ENCODE measurements at regions not wholly inside any gene's neighbourhood (a gene's known extent, or its start where the extent isn't known, plus 50 kb on each side); places are given as distances from the start of the nearest gene placed in this dataset.

DNA sequence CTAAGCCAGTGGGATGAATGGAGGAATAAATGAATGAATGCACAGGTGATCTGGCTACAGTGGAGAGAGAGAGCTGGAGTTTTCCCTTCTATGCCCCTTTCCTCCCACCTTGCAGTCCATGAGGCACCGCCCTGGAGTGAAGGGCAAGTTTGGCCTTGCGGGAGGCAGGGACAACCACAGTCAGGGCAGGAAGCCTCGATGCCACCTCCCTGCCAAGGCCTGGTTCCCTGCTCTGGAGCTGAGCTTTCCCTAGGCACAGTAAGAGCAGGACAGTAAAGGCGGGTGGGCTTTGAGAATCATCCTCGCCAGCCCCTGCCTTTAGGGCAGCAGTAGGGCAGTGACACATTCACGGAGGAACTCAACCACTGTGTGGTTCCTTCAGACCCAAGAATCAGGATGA, 72.6 kb downstream of the RBFOX3 start:
- TF ChIP-seq, protein P1, sequence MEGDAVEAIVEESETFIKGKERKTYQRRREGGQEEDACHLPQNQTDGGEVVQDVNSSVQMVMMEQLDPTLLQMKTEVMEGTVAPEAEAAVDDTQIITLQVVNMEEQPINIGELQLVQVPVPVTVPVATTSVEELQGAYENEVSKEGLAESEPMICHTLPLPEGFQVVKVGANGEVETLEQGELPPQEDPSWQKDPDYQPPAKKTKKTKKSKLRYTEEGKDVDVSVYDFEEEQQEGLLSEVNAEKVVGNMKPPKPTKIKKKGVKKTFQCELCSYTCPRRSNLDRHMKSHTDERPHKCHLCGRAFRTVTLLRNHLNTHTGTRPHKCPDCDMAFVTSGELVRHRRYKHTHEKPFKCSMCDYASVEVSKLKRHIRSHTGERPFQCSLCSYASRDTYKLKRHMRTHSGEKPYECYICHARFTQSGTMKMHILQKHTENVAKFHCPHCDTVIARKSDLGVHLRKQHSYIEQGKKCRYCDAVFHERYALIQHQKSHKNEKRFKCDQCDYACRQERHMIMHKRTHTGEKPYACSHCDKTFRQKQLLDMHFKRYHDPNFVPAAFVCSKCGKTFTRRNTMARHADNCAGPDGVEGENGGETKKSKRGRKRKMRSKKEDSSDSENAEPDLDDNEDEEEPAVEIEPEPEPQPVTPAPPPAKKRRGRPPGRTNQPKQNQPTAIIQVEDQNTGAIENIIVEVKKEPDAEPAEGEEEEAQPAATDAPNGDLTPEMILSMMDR (IDR thresholded peaks at IDR 0.05), result no peak
- ATAC-seq (ENCODE audit: low FRiP score) (no peak), DNase-seq (ENCODE audit: low spot score) (no peak)

DNA sequence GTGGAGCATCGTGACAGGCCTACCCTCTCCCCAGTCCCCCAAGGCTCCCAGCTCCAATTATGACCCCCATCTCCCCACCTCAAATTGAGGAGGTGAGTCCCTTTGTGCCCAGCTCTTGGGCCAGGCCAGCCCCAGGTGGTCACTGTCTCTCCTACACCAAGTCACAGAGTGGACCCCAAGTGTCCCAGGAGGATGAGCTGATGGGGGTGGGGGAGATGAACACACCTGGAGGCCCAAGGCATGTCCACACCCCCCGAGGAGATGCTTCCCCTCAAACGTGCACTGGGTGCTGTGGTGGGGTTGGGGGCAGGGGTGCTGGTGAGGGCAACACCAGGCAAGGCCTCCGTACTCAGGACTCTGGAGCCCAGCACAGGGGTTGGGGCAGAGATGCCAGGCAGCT, 73.2 kb downstream of the RBFOX3 start:
- no peak for ATAC-seq (ENCODE audit: low FRiP score)
- TF ChIP-seq, protein P1 (IDR thresholded peaks at IDR 0.05), result no peak
- DNase-seq (ENCODE audit: low spot score), result no peak

DNA sequence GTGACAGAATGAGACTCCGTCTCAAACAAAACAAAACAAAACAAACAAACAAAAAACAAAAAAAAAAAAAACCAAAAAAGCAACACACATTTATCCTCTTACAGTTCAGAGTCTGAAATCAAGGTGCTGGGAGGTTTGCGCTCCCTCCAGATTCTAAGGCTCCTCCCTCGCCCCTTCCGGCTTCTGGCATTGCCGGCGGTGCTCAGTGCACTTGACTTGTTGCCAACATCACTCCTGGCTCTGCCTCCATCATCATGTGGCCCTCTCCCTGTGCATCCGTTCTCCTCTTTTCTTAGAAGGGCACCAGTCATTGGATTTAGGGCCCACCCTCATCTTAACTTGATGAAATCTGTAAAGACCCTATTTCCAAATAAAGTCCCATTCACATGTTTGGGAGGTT, 73.8 kb downstream of the RBFOX3 start:
- TF ChIP-seq, protein P1 (IDR thresholded peaks at IDR 0.05), result no peak
- DNase-seq (ENCODE audit: low spot score) (no peak), ATAC-seq (ENCODE audit: low FRiP score) (no peak)

DNA sequence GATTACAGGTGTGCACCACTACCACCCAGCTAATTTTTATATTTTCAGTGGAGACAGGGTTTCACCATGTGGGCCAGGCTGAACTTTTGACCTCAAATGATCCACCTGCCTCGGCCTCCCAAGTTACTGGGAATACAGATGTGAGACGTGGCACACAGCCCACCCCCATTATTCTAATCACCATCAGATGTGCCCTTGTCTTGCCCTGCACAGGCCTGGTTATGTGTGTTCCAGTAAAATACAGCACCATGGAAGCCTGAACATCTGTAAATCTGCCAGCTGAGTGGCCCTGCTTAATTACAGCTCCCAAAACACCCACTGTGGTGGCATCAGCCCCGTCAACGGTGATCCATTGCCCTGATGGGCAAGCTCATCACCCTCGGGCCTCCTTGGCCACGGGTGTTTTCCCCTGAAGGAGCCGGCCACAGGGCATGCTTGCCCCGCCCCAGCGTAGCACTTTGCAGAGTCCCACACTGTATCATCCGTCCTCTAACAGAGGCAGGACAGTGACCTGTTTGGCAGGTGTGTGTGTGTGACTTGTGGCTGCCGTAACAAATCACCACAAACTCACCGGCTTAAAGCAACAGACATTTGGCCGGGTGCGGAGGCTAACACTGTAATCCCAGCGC, 74.5 kb downstream of the RBFOX3 start:
- DNase-seq (ENCODE audit: low spot score) (no peak), ATAC-seq (ENCODE audit: low FRiP score) (no peak)
- TF ChIP-seq, protein P1 (IDR thresholded peaks at IDR 0.05), result no peak

DNA sequence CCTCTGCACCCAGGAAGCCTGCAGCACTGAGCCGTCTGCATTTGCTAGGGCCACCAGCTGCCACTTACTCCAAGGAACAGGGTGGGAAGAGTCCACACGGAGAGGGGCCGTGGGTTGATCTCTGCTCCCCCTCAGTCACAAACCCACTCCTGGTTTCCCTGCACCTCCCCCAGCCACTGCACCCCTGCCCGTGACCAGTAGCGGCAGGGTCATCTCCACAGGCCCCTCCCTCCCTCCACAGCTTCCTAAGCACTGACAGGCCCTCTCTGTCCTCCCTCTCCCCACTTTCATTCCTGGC, 75.2 kb downstream of the RBFOX3 start:
- DNase-seq (ENCODE audit: low spot score), result no peak
- TF ChIP-seq, protein P1 (IDR thresholded peaks at IDR 0.05), result no peak

DNA sequence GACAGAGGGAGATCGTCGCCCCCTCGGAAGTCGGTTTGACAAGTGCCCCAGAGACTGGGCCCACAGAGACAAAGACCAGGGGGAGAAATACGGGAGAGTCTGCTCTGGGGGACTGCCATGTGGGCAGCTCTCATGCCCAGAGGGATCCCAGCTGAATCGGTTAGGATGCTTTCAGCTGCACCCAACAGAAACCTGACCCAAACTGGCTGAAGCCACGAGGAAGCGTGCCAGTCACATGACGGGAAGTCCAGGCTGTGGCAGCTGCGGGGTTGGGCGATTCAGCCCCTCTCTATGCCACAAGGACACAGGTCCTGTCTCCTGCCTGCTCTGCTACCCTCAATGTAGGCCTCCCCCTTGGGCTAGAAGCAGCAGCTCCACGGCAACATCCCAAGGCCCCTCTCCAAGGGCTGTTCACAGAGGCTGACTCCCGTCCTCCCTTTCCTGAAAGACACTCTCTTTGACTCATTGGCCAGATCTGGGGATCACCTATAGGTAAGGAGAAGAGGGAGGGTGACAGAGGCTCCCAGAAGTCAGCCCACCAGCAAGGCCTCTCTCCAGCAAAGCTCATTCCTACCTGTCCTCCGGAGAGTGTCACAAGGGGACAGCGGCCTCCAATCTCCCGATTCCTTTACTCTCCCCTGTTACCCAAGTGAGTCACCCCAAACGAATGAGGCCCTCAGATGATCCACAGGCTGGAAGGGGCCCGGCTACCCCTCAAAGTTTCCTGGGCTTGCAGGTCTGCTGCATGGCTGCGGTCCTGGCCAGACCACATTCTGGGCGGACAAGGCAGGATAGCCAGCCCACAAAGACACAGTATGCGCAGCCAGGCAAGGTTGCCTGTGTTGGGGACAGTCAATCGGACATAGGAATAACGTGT, 75.8 kb downstream of the RBFOX3 start:
- DNase-seq (ENCODE audit: low spot score) (no peak), ATAC-seq (ENCODE audit: low FRiP score) (no peak)
- TF ChIP-seq, protein P1 (IDR thresholded peaks at IDR 0.05), result no peak

More for the DNA sequence above, 75.2 kb downstream of the RBFOX3 start:
- no peak for ATAC-seq (ENCODE audit: low FRiP score)

DNA sequence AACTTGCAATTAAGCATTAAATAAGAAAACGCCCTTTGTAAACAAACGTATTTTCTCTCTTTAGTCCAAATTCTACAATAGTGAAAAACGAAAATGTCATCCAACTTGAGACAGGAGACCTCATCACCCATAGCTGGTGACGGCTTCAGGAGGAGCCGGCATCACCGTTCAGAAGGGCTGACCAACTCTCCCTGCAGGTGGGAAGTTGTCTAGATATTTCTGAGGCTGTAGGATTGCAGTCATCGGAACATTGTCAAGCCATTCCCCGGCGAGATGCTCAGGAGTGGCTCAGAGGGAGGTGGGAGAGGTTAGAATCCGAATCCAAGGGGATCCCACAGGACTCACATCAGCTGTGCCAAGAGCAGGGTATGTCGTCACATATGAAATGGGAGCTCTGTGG, 76.7 kb downstream of the RBFOX3 start:
- DNase-seq (ENCODE audit: low spot score) (no peak), ATAC-seq (ENCODE audit: low FRiP score) (no peak)
- TF ChIP-seq, protein P1 (IDR thresholded peaks at IDR 0.05), result no peak
